ENCODE measurements at regions not wholly inside any gene's neighbourhood (a gene's known extent, or its start where the extent isn't known, plus 50 kb on each side); places are given as distances from the start of the nearest gene placed in this dataset.

DNA sequence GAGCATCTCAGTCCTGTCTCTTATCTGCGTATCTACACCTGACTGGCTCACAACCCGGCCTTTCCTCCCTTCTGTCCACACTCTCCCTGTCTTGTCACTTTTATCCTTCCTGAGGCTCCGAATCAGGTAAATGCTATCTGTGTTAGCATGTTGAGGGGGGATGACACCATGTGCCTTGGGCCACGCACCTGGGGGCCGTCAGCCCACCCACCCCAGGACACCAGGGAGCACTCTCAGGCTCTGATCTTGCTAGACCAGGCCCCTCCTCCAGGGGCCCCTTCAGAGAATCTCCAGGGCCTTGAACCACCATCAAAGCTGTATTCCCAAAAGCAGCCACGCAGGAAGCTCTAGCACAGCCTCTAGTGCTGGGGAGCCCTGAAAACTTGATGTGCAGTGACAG lies 278.7 kb upstream of the SHH start:
- intact Hi-C loops (cut with DNase I), result no loop called here
- no peak overlapping the region for H3K4me3 ChIP-seq
- TF ChIP-seq, protein P1, sequence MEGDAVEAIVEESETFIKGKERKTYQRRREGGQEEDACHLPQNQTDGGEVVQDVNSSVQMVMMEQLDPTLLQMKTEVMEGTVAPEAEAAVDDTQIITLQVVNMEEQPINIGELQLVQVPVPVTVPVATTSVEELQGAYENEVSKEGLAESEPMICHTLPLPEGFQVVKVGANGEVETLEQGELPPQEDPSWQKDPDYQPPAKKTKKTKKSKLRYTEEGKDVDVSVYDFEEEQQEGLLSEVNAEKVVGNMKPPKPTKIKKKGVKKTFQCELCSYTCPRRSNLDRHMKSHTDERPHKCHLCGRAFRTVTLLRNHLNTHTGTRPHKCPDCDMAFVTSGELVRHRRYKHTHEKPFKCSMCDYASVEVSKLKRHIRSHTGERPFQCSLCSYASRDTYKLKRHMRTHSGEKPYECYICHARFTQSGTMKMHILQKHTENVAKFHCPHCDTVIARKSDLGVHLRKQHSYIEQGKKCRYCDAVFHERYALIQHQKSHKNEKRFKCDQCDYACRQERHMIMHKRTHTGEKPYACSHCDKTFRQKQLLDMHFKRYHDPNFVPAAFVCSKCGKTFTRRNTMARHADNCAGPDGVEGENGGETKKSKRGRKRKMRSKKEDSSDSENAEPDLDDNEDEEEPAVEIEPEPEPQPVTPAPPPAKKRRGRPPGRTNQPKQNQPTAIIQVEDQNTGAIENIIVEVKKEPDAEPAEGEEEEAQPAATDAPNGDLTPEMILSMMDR (IDR thresholded peaks at IDR 0.05), result no peak

DNA sequence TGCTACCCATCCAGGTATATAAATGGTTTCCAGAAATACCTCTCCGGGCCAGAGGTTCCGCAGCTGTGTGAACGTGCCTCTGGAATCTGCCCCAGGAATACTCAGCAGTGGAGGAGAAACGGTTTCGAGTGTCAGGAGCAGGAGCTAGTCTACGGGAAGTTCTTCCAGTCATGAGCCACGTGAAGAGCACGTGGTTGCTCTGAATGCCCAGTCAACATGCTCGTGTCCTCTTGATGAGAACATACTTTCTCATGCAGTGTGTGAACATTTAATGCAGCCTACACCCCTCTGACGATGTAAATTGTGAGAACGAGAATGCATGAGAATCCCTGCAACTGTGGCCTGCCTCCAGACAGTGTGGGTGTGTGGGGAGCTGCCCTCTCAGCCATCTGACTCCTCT lies 277.0 kb upstream of the SHH start:
- no peak overlapping the region for H3K4me3 ChIP-seq
- no peak overlapping the region for H3K27ac ChIP-seq
- no peak for DNase-seq (ENCODE audit: low spot score in 2 of 2)
- no peaks in the 10 kb centered on the region for H3K36me3 ChIP-seq
- intact Hi-C loops (cut with DNase I), result no loop called here
- no peaks in the 10 kb centered on the region for H3K9me3 ChIP-seq
- no peaks in the 10 kb centered on the region for H3K4me1 ChIP-seq
- TF ChIP-seq, protein P1 (IDR thresholded peaks at IDR 0.05), result no peak
- H3K27me3 ChIP-seq, result no peaks in the 10 kb centered on the region

More for the DNA sequence above, 278.7 kb upstream of the SHH start:
- H3K27ac ChIP-seq, result no peak overlapping the region
- no peak for DNase-seq (ENCODE audit: low spot score in 2 of 2)
- no peaks in the 10 kb centered on the region for H3K9me3 ChIP-seq
- H3K36me3 ChIP-seq, result no peaks in the 10 kb centered on the region
- H3K4me1 ChIP-seq, result no peaks in the 10 kb centered on the region
- H3K27me3 ChIP-seq, result no peaks in the 10 kb centered on the region

DNA sequence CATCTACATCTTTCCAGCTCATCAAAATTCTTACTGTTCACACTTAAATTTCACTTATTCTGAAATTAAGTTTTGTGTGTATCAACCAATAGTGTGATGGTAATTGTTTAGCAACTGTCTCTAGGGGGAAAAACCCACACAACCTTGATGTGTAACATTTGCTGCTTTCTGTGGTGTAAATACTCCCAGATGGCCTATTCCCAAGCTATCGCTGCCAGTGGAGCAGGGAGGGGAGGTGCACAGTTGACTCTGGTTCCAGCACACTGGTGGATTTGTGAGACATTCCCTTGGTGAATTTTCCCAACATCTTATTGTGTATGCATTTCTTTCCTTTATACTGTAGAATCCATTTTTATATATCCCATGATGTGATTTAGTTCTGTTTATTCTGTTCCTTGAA lies 275.9 kb upstream of the SHH start:
- Histone ChIP-seq H3K4me3 (no peak overlapping the region), H3K36me3 (no peaks in the 10 kb centered on the region), H3K9me3 (no peaks in the 10 kb centered on the region), H3K27ac (no peak overlapping the region), H3K4me1 (no peaks in the 10 kb centered on the region), H3K27me3 (no peaks in the 10 kb centered on the region)
- TF ChIP-seq, protein P1 (IDR thresholded peaks at IDR 0.05), result no peak
- no peak for DNase-seq (ENCODE audit: low spot score in 2 of 2)
- intact Hi-C loops (cut with DNase I), result no loop called here

DNA sequence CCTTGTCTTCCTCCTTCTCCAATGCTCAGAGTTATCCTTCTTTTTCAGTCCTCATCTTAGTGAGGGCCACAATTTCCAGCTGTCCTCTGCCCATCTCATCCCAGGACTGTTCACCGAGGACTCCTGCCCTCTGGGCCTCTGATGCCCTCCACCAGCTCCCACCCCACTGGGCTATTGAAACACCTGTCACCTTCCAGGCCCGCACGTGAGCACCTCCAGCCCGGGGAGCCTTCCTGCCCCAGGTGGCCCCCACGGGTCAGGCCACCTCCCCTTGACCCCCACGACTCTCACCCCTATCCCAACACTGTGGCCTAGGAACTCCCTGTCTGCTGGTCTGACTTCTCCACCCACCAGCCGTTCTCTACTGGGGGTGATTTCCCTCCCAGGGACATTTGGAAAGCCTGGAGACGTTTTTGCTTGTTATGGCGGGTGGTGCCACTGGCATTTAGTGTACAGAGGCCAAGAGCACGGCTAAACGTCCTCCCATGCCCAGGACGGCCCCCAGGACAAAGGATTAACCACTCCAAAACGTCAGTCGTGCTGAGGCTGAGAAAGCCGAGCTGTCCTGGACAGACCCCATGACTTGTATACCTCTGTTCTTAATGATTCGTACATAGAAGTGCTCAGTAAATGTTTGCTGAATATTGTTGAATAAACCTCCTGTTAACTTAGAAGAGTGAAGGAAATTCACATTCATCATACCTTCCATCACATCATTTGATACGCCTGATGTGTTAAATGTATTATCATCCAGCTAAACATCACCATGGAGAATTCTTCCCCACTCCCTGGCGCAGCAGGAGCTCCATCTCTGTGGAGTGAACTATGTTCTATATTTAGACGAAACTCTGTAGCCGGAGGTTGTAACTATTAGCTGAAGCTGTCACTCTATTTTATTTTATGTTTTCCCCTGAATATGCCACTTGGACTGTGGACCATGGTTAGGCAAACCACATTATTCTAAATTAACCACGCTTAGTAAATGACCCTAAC lies 270.1 kb upstream of the SHH start:
- H3K4me3 ChIP-seq, result no peak overlapping the region
- intact Hi-C loops (cut with DNase I), result no loop called here
- H3K27ac ChIP-seq, result no peak overlapping the region
- no peaks in the 10 kb centered on the region for H3K27me3 ChIP-seq
- no peak for DNase-seq (ENCODE audit: low spot score in 2 of 2)
- H3K4me1 ChIP-seq, result no peaks in the 10 kb centered on the region
- TF ChIP-seq, protein P1 (IDR thresholded peaks at IDR 0.05), result no peak
- H3K9me3 ChIP-seq, result no peaks in the 10 kb centered on the region
- H3K36me3 ChIP-seq, result no peaks in the 10 kb centered on the region

DNA sequence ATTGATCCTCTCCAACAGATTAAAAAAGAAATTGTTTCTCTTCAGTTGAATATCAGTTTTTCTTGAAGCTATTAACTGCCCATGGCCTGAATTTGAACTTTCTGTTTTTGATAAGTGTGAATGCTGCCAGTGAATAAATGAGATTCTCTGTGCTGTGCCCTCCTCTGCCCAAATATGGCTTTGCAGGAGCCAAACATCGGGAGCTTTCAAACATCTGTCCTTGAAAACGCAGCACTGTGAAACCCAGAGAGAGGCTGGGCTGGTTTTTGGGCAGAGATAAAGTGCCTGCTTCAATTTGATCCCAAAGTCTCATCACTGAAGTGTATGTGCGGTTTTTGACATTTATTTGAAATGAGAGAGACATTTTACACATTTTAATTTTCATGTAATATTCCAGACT lies 268.3 kb upstream of the SHH start:
- TF ChIP-seq, protein P1 (IDR thresholded peaks at IDR 0.05), result no peak
- no peak for DNase-seq (ENCODE audit: low spot score in 2 of 2)
- Histone ChIP-seq H3K4me1 (no peaks in the 10 kb centered on the region), H3K27me3 (no peaks in the 10 kb centered on the region), H3K36me3 (no peaks in the 10 kb centered on the region), H3K27ac (no peak overlapping the region), H3K9me3 (no peaks in the 10 kb centered on the region), H3K4me3 (no peak overlapping the region)
- intact Hi-C loops (cut with DNase I), result no loop called here
